Dendritic cell treated with granulocyte-macrophage colony-stimulating factor and Interleukin-4, amounts not matched to agents 40 ng/mL and 50 ng/mL, for 4 days (primary cell): ENCODE measurements at regions not wholly inside any gene's neighbourhood (a gene's known extent, or its start where the extent isn't known, plus 50 kb on each side); places are given as distances from the start of the nearest gene placed in this dataset.

Source experiments
- H3K27ac Mint-ChIP-seq: one replicate; pipeline ENCODE4 v1.8.0; 2022; ENCODE audit warnings: mild to moderate bottlenecking, mixed read lengths
- H3K27me3 Mint-ChIP-seq: one replicate; pipeline ENCODE4 v1.8.0; 2022; ENCODE audit warnings: mild to moderate bottlenecking, mixed read lengths
- H3K36me3 Mint-ChIP-seq: one replicate; pipeline ENCODE4 v1.8.0; 2022; ENCODE audit warnings: low read depth, mixed read lengths
- H3K4me1 Mint-ChIP-seq: one replicate; pipeline ENCODE4 v1.8.0; 2022; ENCODE audit warnings: low read depth, mixed read lengths
- H3K4me3 Mint-ChIP-seq: one replicate; pipeline ENCODE4 v1.8.0; 2022; ENCODE audit warnings: mild to moderate bottlenecking, moderate library complexity, mixed read lengths
- H3K9me3 Mint-ChIP-seq: one replicate; pipeline ENCODE4 v1.8.0; 2022; ENCODE audit warnings: mixed read lengths
- intact Hi-C: fragments of 100-400 bp; cut with micrococcal nuclease; formaldehyde crosslinking; loops from one replicate; pipeline ENCODE4 v1.15.0; 2022

DNA sequence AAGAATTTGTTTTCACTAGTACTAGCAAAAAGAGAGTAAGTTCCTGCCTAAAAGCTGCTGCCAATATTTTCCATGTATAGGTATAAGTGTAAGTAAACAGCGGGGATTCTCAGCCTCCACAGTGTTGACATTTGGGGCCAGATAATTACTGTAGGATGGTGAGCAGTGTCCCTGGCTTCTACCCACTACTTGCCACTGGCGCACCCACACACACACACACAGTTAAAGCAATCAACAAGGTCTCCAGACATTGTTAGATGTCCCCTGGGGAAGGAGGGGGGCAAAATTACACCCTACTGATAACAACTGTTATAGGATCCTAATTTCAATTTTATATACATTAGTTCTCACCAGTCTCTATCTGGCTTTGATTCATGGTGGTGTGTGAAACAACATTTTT lies 417.0 kb upstream of the PSMD7 start:
- H3K27me3 Mint-ChIP-seq: no peaks in the 10 kb centered on the region
- H3K9me3 Mint-ChIP-seq: no peaks in the 10 kb centered on the region
- no peaks in the 10 kb centered on the region for H3K36me3 Mint-ChIP-seq
- intact Hi-C loops: no loop called here
- H3K4me1 Mint-ChIP-seq: no peaks in the 10 kb centered on the region
- H3K4me3 Mint-ChIP-seq: no peak overlapping the region
- no peak overlapping the region for H3K27ac Mint-ChIP-seq

DNA sequence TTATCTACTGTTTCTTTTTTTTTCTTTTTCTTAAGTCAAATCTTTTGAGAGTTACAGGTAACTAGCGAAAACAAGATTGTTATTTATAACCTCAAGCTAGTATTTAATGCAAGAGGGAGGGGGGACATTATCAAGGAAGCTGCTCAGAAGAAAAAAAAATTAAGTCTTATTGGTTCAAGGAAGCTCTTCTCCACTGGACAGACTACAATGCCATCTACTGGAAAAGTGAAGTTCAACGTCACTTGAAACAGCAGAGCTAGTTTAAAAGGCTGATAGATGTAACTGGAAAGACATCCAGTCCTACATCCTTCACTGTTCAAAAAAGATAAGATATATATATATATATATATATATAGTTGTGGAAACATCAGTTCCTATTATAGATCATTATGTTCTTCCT lies 418.0 kb upstream of the PSMD7 start:
- H3K9me3 Mint-ChIP-seq: no peaks in the 10 kb centered on the region
- intact Hi-C loops: no loop called here
- no peak overlapping the region for H3K4me3 Mint-ChIP-seq
- H3K4me1 Mint-ChIP-seq: no peaks in the 10 kb centered on the region
- H3K36me3 Mint-ChIP-seq: no peaks in the 10 kb centered on the region
- H3K27ac Mint-ChIP-seq: no peak overlapping the region
- no peaks in the 10 kb centered on the region for H3K27me3 Mint-ChIP-seq

DNA sequence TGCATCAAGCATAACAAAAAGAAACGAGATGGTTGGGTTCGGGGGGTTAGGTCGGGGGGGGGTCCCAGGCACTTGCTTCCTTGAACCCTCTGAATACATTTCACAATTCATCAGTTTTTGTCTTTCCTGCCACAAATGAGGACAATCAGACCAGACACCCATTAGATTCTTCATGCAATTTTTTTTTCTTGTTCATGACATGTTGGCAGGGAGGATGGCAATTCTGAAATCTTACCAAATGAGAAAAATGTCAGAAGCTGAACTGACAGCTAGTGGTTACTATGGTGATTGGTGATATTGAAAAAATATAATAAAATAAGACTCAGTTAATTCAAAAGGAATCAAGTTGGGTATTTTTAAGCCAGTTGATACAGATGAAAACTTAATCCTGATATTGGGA lies 419.5 kb upstream of the PSMD7 start:
- Mint-ChIP-seq H3K4me3 (no peak overlapping the region), H3K27ac (no peak overlapping the region), H3K9me3 (no peaks in the 10 kb centered on the region), H3K27me3 (no peaks in the 10 kb centered on the region), H3K36me3 (no peaks in the 10 kb centered on the region), H3K4me1 (no peaks in the 10 kb centered on the region)
- intact Hi-C loops: no loop called here

DNA sequence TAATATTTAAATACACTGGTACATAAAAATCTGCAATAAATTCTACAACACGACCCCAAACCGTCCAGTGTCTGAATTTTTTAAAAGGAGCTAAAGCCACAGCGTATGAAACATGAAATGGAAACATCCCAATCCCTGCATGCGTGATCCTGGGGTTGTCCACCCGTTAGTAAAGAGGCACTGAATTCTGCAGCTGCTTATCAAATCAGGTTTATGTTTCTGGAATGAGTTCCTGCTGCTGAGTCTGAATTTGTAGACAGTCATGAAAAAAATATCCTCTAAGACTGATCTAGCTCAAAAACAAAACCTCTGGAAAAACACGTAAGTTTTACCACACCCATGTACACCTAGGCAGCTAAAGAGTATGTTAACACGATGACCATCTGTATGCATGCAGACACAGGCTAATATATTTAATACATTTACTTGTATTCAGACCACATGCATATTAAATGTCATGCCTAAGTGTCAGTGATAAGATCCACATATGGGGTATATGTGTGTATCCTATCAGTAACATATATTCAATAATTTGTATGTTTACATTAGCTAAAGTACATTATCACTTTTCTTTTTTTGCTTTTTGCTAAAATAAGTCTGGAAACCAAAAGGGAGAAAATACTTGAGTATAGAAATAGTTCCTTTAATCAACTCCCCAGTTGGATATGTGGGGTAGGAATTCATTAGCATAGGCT lies 420.5 kb upstream of the PSMD7 start:
- Mint-ChIP-seq H3K9me3 (no peaks in the 10 kb centered on the region), H3K4me1 (no peaks in the 10 kb centered on the region), H3K4me3 (no peak overlapping the region), H3K36me3 (no peaks in the 10 kb centered on the region), H3K27ac (no peak overlapping the region), H3K27me3 (no peaks in the 10 kb centered on the region)
- intact Hi-C loops: no loop called here

DNA sequence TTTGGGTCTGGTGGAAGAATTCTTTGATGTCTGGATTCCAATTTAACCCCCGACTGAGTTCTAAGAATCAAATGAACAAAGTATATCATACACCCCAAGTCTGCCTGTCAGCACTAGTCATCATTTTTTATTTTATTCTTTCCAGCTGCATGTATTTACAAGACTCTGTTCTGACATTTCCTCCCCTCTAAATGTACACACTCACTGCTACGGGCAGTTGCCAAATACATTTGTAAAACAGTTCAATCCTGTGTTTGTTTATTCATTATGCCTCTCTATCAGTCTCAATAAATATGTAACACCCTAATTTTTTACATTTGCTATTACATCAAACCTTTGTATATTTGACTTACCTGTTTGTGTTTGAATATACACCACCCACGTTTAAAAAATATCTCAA lies 422.3 kb upstream of the PSMD7 start:
- Mint-ChIP-seq H3K4me3 (no peak overlapping the region), H3K36me3 (no peaks in the 10 kb centered on the region), H3K4me1 (no peaks in the 10 kb centered on the region), H3K9me3 (no peaks in the 10 kb centered on the region), H3K27me3 (no peaks in the 10 kb centered on the region), H3K27ac (no peak overlapping the region)
- intact Hi-C loops: no loop called here

DNA sequence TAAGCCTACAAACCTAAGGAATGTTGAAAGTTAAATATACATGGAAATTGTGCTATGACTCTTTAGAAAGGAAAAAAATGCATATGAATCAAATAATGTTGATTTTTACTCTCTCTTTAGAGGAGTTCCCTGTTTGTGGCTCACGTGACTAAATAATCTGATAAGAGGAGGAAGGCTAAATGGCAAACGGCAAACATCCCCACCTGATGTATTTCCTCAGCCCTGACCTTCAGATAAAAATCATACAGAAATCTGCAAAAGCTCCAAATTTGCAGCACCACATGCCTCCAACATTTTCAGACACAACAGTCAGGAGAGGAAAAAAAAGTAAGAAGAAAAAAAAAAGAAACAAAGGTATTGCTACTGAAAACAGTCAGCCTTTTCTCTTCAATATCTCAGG lies 423.0 kb upstream of the PSMD7 start:
- Mint-ChIP-seq H3K4me3 (no peak overlapping the region), H3K36me3 (no peaks in the 10 kb centered on the region), H3K4me1 (no peaks in the 10 kb centered on the region), H3K27ac (no peak overlapping the region), H3K27me3 (no peaks in the 10 kb centered on the region), H3K9me3 (no peaks in the 10 kb centered on the region)
- intact Hi-C loops: no loop called here

DNA sequence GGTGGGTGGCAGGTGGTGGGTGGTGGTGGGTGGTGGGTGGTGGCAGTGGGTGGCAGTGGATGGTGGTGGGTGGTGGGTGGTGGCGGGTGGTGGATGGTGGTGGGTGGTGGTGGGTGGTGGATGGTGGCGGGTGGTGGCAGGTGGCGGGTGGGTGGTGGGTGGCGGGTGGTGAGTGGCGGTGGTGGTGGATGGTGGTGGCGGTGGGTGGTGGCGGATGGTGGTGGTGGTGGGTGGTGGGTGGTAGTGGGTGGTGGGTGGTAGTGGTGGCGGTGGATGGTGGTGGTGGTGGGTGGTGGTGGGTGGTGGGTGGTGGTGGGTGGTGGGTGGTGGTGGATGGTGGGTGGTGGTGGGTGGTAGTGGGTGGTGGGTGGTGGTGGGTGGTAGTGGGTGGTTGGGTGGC lies 423.8 kb upstream of the PSMD7 start:
- Mint-ChIP-seq H3K27ac (no peak overlapping the region), H3K9me3 (no peaks in the 10 kb centered on the region), H3K4me3 (no peak overlapping the region), H3K36me3 (no peaks in the 10 kb centered on the region), H3K27me3 (no peaks in the 10 kb centered on the region), H3K4me1 (no peaks in the 10 kb centered on the region)
- intact Hi-C loops: no loop called here

DNA sequence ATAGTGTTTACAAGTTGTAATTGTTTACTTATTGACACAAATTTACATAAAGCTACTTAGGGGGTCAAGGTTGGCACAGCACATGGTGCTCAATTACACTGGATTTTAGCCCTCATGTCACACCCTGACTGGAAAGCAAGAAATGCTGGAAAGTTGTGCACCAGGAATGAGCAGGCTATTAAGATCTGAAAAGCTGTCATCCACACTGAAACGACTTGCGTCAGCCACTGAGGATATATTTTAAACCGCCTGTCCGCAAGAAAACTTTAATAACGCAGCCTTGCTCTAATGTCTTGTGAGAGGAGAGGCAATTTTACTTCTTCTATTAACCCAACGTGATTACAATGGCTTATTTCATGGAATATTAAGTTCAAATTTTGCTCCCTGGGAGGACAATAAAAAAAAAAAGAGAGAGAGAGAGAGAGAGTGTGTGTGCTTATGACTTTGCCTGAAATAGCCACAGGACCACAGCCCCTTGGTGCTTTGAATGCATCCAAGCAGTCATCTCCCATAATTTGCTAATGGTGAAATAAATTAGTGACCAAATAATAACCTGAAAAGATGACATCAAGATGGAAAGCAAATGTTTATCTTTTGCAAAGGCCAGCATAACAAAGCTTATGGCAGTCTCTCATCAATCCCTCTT lies 425.4 kb upstream of the PSMD7 start:
- H3K4me3 Mint-ChIP-seq: no peak overlapping the region
- no peaks in the 10 kb centered on the region for H3K9me3 Mint-ChIP-seq
- H3K27ac Mint-ChIP-seq: no peak overlapping the region
- H3K4me1 Mint-ChIP-seq: no peaks in the 10 kb centered on the region
- intact Hi-C loops: no loop called here
- no peaks in the 10 kb centered on the region for H3K27me3 Mint-ChIP-seq
- no peaks in the 10 kb centered on the region for H3K36me3 Mint-ChIP-seq

DNA sequence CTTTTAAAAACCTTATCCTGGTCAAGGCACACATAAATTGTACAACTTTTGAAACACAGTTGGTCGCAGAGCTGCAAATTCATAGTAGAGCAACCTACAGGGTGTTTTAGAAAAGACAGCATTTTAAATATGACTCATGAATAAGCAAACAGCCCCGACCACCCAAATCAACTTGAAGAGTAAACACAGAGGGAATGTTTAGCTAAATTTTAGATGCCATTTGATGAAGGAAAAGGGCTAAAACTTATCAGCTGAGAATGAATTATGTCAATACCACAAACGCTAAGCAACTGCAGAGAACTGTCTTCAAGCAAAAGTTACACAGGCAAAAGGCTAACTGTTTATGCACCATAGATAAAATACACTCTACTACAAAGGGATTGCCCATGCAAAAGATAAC lies 427.5 kb upstream of the PSMD7 start:
- intact Hi-C loops: no loop called here
- no peaks in the 10 kb centered on the region for H3K36me3 Mint-ChIP-seq

DNA sequence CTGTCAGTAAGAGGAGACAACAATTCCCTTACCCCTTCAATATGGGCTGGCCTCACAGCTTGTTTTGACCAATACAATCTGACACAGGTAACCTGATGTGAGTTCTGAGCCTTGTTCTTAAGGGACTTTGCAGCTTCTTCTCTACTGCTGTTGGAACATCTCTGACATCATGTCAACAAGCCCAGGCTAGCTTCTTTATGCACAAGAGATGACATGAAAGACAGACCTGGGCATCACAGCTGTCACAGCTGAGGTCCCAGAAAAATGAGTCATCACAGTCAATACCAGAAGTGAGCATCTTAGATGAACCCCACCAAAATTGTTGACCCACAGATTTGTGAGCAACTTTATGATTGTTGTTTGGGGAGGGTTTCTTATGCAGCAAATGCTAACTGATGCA lies 431.7 kb upstream of the PSMD7 start:
- no peaks in the 10 kb centered on the region for H3K36me3 Mint-ChIP-seq
- H3K27me3 Mint-ChIP-seq: no peaks in the 10 kb centered on the region
- intact Hi-C loops: no loop called here
- H3K9me3 Mint-ChIP-seq: no peaks in the 10 kb centered on the region
- H3K4me3 Mint-ChIP-seq: no peak overlapping the region
- H3K4me1 Mint-ChIP-seq: no peaks in the 10 kb centered on the region
- H3K27ac Mint-ChIP-seq: no peak overlapping the region

More for the DNA sequence above, 427.5 kb upstream of the PSMD7 start:
- H3K27me3 Mint-ChIP-seq: no peaks in the 10 kb centered on the region
- H3K4me1 Mint-ChIP-seq: no peaks in the 10 kb centered on the region
- H3K4me3 Mint-ChIP-seq: no peak overlapping the region
- H3K9me3 Mint-ChIP-seq: no peaks in the 10 kb centered on the region
- H3K27ac Mint-ChIP-seq: no peak overlapping the region

DNA sequence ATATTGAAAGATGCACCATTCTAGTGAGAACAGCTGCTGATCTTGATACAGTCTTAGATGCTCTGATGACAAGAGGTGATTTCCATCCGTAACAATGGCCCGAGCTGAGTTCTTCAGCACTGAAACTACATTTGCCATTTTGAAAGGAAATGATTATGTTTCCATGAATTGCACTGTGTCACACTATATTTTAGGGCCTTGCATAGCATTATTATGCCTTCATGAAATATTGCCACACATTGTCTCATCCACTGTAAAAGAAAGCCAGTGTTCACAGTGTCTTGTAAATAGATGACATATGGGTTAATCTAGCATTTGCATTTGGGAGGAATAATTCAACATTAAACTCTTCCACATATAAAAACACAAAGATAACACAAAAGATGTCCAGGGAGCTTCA lies 438.3 kb upstream of the PSMD7 start:
- Mint-ChIP-seq H3K36me3 (no peaks in the 10 kb centered on the region), H3K9me3 (no peaks in the 10 kb centered on the region), H3K4me1 (no peaks in the 10 kb centered on the region), H3K4me3 (no peak overlapping the region), H3K27ac (no peak overlapping the region), H3K27me3 (no peaks in the 10 kb centered on the region)
- intact Hi-C loops: no loop called here

DNA sequence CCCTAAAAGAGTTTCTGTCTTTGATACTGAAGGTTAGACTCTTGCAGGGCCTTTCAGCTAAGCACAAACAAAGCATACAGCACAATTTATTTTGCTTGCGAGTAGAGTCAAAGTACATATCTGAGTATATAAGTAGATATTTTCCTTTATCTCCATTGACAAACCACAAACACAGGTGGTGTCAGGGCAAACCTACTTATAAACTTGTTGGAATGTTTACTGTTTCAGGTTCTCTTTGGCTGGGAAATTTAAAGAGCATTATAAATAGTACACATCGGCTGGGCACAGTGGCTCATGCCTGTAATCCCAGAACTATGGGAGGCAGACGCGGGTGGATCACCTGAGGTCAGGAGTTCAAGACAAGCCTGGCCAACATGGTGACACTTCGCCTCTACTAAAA lies 442.6 kb upstream of the PSMD7 start:
- Mint-ChIP-seq H3K27me3 (no peaks in the 10 kb centered on the region), H3K9me3 (no peaks in the 10 kb centered on the region), H3K36me3 (no peaks in the 10 kb centered on the region), H3K27ac (no peak overlapping the region), H3K4me1 (no peaks in the 10 kb centered on the region), H3K4me3 (no peak overlapping the region)
- intact Hi-C loops: no loop called here

DNA sequence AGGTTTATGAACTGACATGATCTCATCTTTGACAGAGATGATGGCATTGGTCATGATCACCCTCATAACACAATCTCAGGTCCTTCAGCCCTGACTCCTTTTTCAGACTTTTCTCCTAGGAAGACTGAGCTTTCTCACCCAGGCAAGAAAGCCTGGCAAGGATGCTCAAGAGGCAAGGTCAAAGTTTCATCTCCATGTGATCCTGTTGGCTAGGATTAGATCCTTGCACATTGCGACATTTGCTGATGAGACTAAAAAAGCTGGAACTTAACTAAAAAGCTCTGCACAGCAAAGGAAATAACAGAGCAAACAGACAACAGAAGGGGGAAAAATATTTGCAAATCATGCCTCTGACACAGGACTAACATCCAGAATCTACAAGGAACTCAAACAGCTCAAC lies 444.1 kb upstream of the PSMD7 start:
- intact Hi-C loops: no loop called here
- Mint-ChIP-seq H3K27me3 (no peaks in the 10 kb centered on the region), H3K4me3 (no peak overlapping the region), H3K36me3 (no peaks in the 10 kb centered on the region), H3K27ac (no peak overlapping the region), H3K9me3 (no peaks in the 10 kb centered on the region), H3K4me1 (no peaks in the 10 kb centered on the region)

DNA sequence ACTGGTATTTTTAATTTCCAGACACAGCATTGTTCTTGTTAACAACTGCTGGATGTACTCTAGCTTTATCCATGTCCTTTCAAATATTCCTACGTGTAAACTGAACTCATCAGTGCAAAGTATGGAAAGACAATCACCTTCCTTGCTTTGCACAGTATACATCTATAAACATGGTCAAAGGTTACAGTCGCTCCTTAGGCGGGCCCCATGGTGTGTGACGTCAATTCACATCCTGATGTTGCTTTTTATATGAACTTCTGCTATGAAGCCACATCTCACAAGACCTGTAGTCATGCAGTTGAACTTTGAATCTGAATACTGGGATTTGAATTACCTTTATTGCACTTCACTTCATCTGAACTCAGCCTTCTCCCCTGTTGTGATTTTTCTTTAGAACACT lies 447.6 kb upstream of the PSMD7 start:
- Mint-ChIP-seq H3K27ac (no peak overlapping the region), H3K4me1 (no peaks in the 10 kb centered on the region), H3K4me3 (no peak overlapping the region), H3K36me3 (no peaks in the 10 kb centered on the region), H3K27me3 (no peaks in the 10 kb centered on the region), H3K9me3 (no peaks in the 10 kb centered on the region)
- intact Hi-C loops: no loop called here

DNA sequence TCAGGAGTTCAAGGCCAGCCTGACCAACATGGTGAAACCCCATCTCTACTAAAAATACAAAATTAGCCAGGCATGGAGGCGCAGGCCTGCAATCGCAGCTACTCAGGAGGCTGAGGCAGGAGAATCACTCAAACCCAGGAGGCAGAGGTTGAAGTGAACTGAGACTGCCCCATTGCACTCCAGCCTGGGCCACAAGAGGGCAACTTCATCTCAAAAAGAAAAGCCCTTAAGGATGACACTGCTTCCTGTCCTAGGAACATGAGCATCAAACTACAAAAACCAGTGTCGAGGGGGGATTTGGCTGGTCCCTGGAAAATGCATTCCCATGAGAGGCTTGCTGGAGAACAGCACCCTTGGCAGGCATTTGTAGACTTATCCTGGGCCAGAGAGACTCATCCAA lies 449.5 kb upstream of the PSMD7 start:
- Mint-ChIP-seq H3K4me1 (no peaks in the 10 kb centered on the region), H3K9me3 (no peaks in the 10 kb centered on the region), H3K27me3 (no peaks in the 10 kb centered on the region), H3K4me3 (no peak overlapping the region), H3K27ac (no peak overlapping the region), H3K36me3 (no peaks in the 10 kb centered on the region)
- intact Hi-C loops: no loop called here
